GM18861 (cell line): ENCODE measurements at regions not wholly inside any gene's neighbourhood (a gene's known extent, or its start where the extent isn't known, plus 50 kb on each side); places are given as distances from the start of the nearest gene placed in this dataset.

Source experiments
- ATAC-seq: cut with Tn5 transposase; IDR thresholded peaks from one replicate; pipeline ENCODE4 v1.9.1; 2021; ENCODE audit not compliant: unreplicated experiment

DNA sequence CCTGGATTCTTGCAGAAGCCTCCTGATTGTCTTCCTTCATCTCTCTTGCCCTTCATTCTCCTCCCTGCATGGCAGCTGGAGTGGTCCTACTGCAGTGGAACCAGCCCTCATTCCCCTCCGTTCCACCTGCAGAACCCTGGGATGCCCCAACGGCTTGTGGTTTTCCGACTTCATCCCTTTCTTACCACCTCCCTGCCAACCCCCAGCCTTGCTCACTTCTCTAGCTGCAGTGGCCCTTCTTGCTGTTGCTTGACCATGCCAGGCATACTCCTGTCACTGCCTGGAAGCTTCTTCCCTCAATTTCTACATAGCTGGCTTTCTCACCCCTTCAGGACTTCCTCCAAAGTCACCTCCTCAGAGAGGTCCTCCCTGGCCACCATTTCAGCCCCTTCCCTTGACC, 123.3 kb downstream of the BEGAIN start:
- no peak for ATAC-seq

- ATAC-seq, result no peak
These were observed 120.9 kb downstream of the BEGAIN start for GRCh38 chr14:100466111-100466856.

GRCh38 chr14:100467046-100467750, 120.0 kb downstream of the BEGAIN start:
- ATAC-seq, result no peak

- no peak for ATAC-seq
These were observed 119.3 kb downstream of the BEGAIN start for GRCh38 chr14:100467939-100468338.

GRCh38 chr14:100468557-100468956, 118.7 kb downstream of the BEGAIN start:
- no peak for ATAC-seq

DNA sequence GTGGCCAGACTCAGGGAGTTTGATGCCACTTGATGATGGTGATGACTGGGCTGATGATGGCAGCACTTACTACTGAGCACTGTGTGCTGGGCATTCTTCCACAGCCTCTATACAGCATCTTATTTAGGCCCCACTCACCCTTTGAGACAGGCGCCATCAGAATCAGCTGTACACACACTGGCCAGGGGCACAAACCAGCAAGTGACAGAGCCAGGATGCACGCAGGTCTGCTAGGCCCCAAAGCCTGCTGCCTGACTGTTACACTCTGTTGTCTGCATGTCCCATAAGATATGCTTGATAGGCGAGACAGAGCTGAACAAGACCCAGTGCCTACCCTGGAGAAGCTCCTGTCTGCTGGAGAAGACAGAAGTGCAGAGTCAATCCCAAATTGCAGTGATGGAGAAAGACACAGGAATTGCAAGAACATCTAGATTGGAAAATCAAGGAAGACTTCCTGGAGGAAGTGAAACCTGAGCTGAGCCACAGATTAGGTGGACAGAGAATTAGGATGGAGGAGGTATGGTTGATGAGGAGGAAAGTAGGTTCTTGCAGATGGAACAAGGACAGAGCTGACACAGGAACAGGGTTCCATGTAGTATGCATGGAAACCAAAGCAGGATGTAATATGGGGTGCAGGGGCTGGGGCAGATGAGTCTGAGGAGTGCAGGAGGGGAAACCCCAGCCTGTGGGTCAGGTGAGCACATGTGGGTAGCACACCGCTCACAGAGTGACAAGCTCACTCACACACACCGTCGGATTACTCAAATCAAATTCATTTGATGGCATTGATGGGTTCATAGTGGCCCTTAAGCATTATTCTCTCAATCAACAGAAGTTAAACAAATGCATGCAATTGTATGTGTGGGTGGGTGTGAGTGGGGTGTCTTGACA, 117.3 kb downstream of the BEGAIN start:
- no peak for ATAC-seq

DNA sequence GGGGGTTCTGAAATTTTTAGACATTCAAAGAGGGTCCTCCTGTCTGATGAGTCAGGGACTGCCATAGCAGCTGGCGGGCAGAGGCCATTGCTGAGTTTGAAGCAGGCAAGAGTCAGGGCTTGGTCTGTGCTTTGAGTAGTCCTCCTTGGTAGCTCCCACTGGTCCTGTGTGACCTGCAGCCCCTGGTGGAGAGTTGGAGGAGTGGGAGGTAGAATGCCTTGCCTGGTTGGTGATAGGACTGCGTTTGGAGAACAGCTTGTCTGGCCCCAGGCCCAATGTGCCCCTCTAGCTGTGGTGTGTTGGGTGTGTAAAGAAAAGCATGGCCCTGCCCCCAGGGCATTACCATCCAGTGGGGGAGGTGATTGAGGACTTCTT, 116.7 kb downstream of the BEGAIN start:
- ATAC-seq, result no peak

GRCh38 chr14:100471441-100472093, 115.7 kb downstream of the BEGAIN start:
- ATAC-seq, result no peak

DNA sequence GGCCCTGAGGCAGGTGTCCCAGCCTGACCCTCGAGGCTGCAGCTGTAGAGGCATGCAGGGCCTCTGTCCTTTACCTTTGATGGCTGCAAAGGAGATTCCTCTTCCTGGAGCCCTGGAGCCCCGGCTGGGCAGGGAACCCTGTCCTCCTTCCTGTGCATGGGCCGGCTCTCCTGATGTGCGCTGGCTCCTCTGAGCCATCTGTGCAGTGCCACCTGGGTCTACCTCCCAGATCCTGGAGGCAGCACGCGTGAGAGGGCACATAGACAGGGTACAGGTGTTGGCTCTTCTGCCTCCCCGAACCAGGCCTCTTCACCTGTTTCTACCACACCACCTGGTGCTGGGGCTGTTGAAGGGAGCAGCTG, 115.1 kb downstream of the BEGAIN start:
- ATAC-seq, result no peak

GRCh38 chr14:100472491-100472890, 114.7 kb downstream of the BEGAIN start:
- ATAC-seq, result no peak

- ATAC-seq, result no peak
These were observed 114.0 kb downstream of the BEGAIN start for GRCh38 chr14:100473249-100473648.

GRCh38 chr14:100474196-100474595, 113.0 kb downstream of the BEGAIN start:
- ATAC-seq, result no peak

GRCh38 chr14:100475268-100475667, 111.9 kb downstream of the BEGAIN start:
- ATAC-seq, result no peak

DNA sequence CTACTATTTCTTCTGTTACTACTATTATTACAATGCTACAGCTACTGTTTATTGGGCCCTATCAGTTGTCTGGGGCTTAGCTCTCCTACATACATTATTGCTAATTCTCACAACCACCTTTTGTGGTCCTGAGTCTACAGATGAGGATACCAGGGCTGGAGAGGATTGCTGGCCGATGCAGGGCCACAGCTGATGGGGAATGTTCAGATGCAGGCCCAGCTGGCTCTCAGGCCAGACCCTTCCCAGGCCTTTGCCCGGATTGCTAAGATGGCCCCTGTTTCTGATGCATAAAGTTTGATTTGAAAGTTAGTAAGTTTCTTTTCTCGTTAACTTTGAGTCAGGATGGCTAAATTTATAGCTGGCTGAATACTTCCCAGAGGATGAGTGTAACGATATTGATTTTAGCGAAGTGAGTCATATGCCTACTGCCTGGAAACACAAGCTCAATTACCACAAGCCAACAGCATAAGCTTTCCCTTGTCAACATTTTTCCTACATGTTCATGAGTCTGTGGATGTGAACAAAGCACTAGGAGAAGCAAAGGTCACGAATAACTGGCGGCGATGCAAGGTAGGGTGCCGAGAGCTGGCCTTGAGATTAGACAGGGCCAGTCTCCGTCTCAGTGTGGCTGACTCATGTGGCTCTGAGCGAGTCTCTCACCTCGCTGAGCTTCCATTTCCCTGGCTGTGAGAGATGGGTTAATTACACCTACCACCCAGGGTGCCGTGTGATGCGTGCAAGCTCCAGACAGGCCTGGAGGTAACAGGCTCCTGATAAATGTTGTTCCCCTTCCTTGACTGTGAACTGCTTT, 111.0 kb downstream of the BEGAIN start:
- no peak for ATAC-seq

DNA sequence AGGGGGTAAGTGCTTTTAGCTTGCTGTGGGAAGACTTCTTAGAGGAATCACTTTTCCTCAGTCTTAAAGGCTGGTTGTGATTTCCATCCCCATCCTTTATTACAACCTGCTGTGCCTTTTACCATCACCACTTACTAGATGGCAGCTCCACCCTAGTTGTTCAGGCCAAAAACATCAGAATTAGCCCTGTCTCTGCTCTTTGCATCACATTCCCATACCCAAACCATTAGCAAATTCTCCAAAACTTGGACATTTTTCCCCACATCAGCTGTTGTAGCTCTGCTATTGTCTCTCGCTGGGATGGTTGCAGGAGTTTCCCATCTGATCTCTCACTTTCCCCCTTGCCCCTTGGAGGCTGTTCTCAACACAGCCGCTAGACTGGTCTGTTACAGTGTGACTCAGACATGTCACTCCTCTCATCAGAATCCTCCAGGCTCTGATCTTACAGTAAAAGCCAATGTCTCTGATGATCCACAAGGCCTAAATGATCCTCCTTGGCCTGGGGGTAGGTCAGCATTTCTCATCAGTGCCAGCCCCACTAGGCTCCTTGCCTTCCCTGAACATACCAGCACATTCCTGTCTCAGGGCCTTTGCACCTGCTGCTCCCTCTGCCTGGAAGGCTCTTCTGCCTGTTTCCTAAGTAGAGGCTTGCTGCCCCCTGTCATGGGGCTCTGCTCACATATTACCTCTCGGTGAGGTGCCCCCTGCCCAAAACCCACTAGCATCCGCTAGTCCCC, 102.5 kb downstream of the BEGAIN start:
- ATAC-seq, result no peak

DNA sequence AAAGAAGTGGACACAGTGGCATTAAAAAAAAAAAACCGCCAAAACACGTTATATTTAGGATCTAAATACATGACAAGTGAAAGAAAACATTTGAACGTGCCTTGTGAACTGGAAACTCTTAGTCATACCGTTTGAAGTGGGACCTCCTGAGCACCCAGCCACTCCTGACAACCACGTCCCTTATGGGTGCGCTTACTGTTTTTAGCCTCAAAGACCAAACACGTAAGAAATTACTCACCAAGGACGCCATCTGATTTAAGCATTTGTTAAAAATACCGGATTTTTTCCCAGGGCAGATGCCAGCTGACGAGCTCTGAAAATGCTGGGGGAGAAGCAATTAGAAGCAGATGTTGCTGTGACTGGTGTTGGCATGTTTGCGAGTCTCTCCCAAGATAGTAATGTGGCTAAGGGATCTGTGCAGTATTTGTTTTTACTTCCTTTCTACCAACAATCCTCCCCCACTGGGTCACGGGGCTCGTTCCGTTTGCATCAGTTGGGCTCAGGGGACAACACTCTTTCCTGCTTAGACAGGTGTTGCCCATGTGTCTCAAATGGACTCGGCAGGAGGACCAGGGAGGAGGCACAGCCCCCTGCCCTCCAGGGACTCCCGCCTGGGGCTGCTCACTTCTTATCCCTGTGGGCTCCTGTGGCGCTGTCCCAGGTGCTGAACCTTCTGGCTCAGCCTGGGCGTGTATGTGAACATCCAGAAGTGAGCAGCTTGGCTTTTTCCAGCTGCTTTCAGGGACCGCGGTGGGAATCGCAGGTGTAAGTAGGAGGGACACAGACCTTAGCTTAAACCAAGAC, 101.0 kb downstream of the BEGAIN start:
- no peak for ATAC-seq
